Nephron progenitor cell (in vitro differentiated cells): ENCODE measurements at regions not wholly inside any gene's neighbourhood (a gene's known extent, or its start where the extent isn't known, plus 50 kb on each side); places are given as distances from the start of the nearest gene placed in this dataset.

ENCODE experiments used
- DNase-seq: peaks from one replicate; pipeline ENCODE4 v3.0.0; 2021
- H3K27ac Mint-ChIP-seq: 2 replicates; pipeline ENCODE4 v1.8.0; 2021; ENCODE audit warnings: mild to moderate bottlenecking, moderate library complexity, mixed read lengths
- H3K27me3 Mint-ChIP-seq: 2 replicates; pipeline ENCODE4 v1.8.0; 2021; ENCODE audit warnings: mild to moderate bottlenecking, low read depth, mixed read lengths; ENCODE audit not compliant: poor library complexity
- H3K36me3 Mint-ChIP-seq: 2 replicates; pipeline ENCODE4 v1.8.0; 2021; ENCODE audit warnings: low read depth, mixed read lengths
- H3K4me1 Mint-ChIP-seq: 2 replicates; pipeline ENCODE4 v1.8.0; 2021; ENCODE audit warnings: mixed read lengths
- H3K4me3 Mint-ChIP-seq: 2 replicates; pipeline ENCODE4 v1.8.0; 2021; ENCODE audit warnings: mild to moderate bottlenecking, moderate library complexity, mixed read lengths
- H3K9me3 Mint-ChIP-seq: 2 replicates; pipeline ENCODE4 v1.8.0; 2021; ENCODE audit warnings: mild to moderate bottlenecking, moderate library complexity, mixed read lengths
- CTCF ChIP-seq: fragments of 200-600 bp; sonication (generic); IDR thresholded peaks from 2 replicates; pipeline ENCODE4 v1.5.0; 2021; ENCODE audit warnings: antibody characterized with exemption

GRCh38 chr2:5549771-5550170, 142.4 kb upstream of the SOX11 start:
- H3K4me1 Mint-ChIP-seq: peaks cover 31% of the 10 kb centered on the region

GRCh38 chr2:5555636-5556035, 136.5 kb upstream of the SOX11 start:
- peaks cover 27% of the 10 kb centered on the region for H3K4me1 Mint-ChIP-seq
- H3K27me3 Mint-ChIP-seq: peaks cover 3% of the 10 kb centered on the region
- peaks cover 59% of the 10 kb centered on the region for H3K9me3 Mint-ChIP-seq
- H3K27ac Mint-ChIP-seq: peak overlapping the region; percentile 80
- no peak overlapping the region for H3K4me3 Mint-ChIP-seq
- DNase-seq: no peak
- peaks cover 20% of the 10 kb centered on the region for H3K36me3 Mint-ChIP-seq
- no peak for TF ChIP-seq CTCF

More at GRCh38 chr2:5549771-5550170, 142.4 kb upstream of the SOX11 start:
- H3K27me3 Mint-ChIP-seq: no peaks in the 10 kb centered on the region
- DNase-seq: no peak
- peaks cover 21% of the 10 kb centered on the region for H3K36me3 Mint-ChIP-seq
- H3K9me3 Mint-ChIP-seq: peaks cover 39% of the 10 kb centered on the region
- no peak for TF ChIP-seq CTCF
- H3K4me3 Mint-ChIP-seq: no peak overlapping the region
- H3K27ac Mint-ChIP-seq: no peak overlapping the region

GRCh38 chr2:5561006-5561405, 131.2 kb upstream of the SOX11 start:
- peaks cover 37% of the 10 kb centered on the region for H3K9me3 Mint-ChIP-seq
- H3K36me3 Mint-ChIP-seq: peaks cover 10% of the 10 kb centered on the region
- H3K4me3 Mint-ChIP-seq: no peak overlapping the region
- peaks cover 27% of the 10 kb centered on the region for H3K4me1 Mint-ChIP-seq
- no peak for TF ChIP-seq CTCF
- H3K27ac Mint-ChIP-seq: peak overlapping the region; percentile 9
- DNase-seq: no peak
- H3K27me3 Mint-ChIP-seq: peaks cover 8% of the 10 kb centered on the region

GRCh38 chr2:5562426-5562825, 129.8 kb upstream of the SOX11 start:
- TF ChIP-seq CTCF: no peak
- peaks cover 28% of the 10 kb centered on the region for H3K9me3 Mint-ChIP-seq
- H3K36me3 Mint-ChIP-seq: peaks cover 8% of the 10 kb centered on the region
- no peak for DNase-seq
- peaks cover 25% of the 10 kb centered on the region for H3K4me1 Mint-ChIP-seq
- no peak overlapping the region for H3K4me3 Mint-ChIP-seq
- H3K27ac Mint-ChIP-seq: no peak overlapping the region
- H3K27me3 Mint-ChIP-seq: peaks cover 8% of the 10 kb centered on the region

GRCh38 chr2:5562865-5563264, 129.3 kb upstream of the SOX11 start:
- no peak for TF ChIP-seq CTCF
- peak overlapping the region; percentile 3 for H3K27ac Mint-ChIP-seq
- peaks cover 25% of the 10 kb centered on the region for H3K4me1 Mint-ChIP-seq
- peaks cover 23% of the 10 kb centered on the region for H3K9me3 Mint-ChIP-seq
- no peak overlapping the region for H3K4me3 Mint-ChIP-seq
- no peak for DNase-seq
- peaks cover 8% of the 10 kb centered on the region for H3K36me3 Mint-ChIP-seq
- peaks cover 8% of the 10 kb centered on the region for H3K27me3 Mint-ChIP-seq

- DNase-seq: no peak
- peak overlapping the region; percentile 3 for H3K27ac Mint-ChIP-seq
- peaks cover 18% of the 10 kb centered on the region for H3K9me3 Mint-ChIP-seq
- H3K36me3 Mint-ChIP-seq: peaks cover 8% of the 10 kb centered on the region
- no peak for TF ChIP-seq CTCF
- H3K4me3 Mint-ChIP-seq: no peak overlapping the region
- H3K27me3 Mint-ChIP-seq: peaks cover 8% of the 10 kb centered on the region
- H3K4me1 Mint-ChIP-seq: peaks cover 25% of the 10 kb centered on the region
Measured at GRCh38 chr2:5563411-5563810, 128.8 kb upstream of the SOX11 start.
